HG02870 (cell line): ENCODE measurements at regions not wholly inside any gene's neighbourhood (a gene's known extent, or its start where the extent isn't known, plus 50 kb on each side); places are given as distances from the start of the nearest gene placed in this dataset.

Experiments used
- ATAC-seq: cut with Tn5 transposase; IDR thresholded peaks from one replicate; pipeline ENCODE4 v1.9.1; 2021; ENCODE audit warnings: mild to moderate bottlenecking, moderate library complexity; ENCODE audit not compliant: unreplicated experiment

- ATAC-seq: no peak
Measured at GRCh38 chr2:7666596-7667259, 749.5 kb downstream of the RNF144A start.

GRCh38 chr2:7667260-7667757 is 750.1 kb downstream of the RNF144A start:
- ATAC-seq: no peak

- no peak for ATAC-seq
Measured at GRCh38 chr2:7670905-7671641, 753.9 kb downstream of the RNF144A start.

GRCh38 chr2:7672027-7672684 is 754.9 kb downstream of the RNF144A start:
- no peak for ATAC-seq

- no peak for ATAC-seq
Measured at GRCh38 chr2:7672685-7673071, 755.5 kb downstream of the RNF144A start.

- ATAC-seq: no peak
Measured at GRCh38 chr2:7673101-7673500, 755.9 kb downstream of the RNF144A start.

GRCh38 chr2:7673853-7674252 is 756.6 kb downstream of the RNF144A start:
- ATAC-seq: no peak

GRCh38 chr2:7674606-7675005 is 757.4 kb downstream of the RNF144A start:
- no peak for ATAC-seq

- no peak for ATAC-seq
Measured at GRCh38 chr2:7676714-7677113, 759.5 kb downstream of the RNF144A start.

GRCh38 chr2:7681881-7682461 is 764.8 kb downstream of the RNF144A start:
- no peak for ATAC-seq

- no peak for ATAC-seq
Measured at GRCh38 chr2:7683196-7683595, 766.0 kb downstream of the RNF144A start.

- no peak for ATAC-seq
Measured at GRCh38 chr2:7683708-7684107, 766.5 kb downstream of the RNF144A start.

GRCh38 chr2:7685342-7686015 is 768.3 kb downstream of the RNF144A start:
- ATAC-seq: no peak

GRCh38 chr2:7686016-7686385 is 768.8 kb downstream of the RNF144A start:
- ATAC-seq: no peak

GRCh38 chr2:7691961-7692656 is 774.9 kb downstream of the RNF144A start:
- no peak for ATAC-seq

- ATAC-seq: no peak
Measured at GRCh38 chr2:7692657-7693161, 775.5 kb downstream of the RNF144A start.

GRCh38 chr2:7693246-7694075 is 776.2 kb downstream of the RNF144A start:
- ATAC-seq: no peak

- ATAC-seq: no peak
Measured at GRCh38 chr2:7694076-7694985, 777.1 kb downstream of the RNF144A start.
